K562 (cell line): ENCODE measurements at regions not wholly inside any gene's neighbourhood (a gene's known extent, or its start where the extent isn't known, plus 50 kb on each side); places are given as distances from the start of the nearest gene placed in this dataset.

ENCODE experiments used
- ATAC-seq: fragments of 200-7000 bp; cut with Tn5 transposase; 3 replicates; pipeline ENCODE4 v1.9.1; 2020; ENCODE audit warnings: moderate library complexity
- BruUV-seq: library from RNA; stranded (reverse); fragments of 400-500 nt; replicated peaks from 2 replicates; lab custom pipeline; 2021; lab: Mats Ljungman, UMichigan
- CTCF ChIA-PET: fragments of 300-600 bp; formaldehyde crosslinking; extraction: SDS; loops from one replicate; lab custom pipeline; 2021; ENCODE audit warnings: low intra/inter-chr PET ratio; lab: Yijun Ruan, JAX
- POLR2A ChIA-PET: fragments of 300-600, 350-650 bp; sonication (Branson Sonifier 250); formaldehyde crosslinking; extraction: SDS; loops from one replicate; lab custom pipeline; 2021; ENCODE audit warnings: antibody characterized with exemption, inconsistent platforms; lab: Yijun Ruan, JAX
- DNase-seq, 4 experiments: peaks; one replicate each; pipeline versions ENCODE4 v3.0.0 to v3.0.0-alpha.2; 2011 to 2018; ENCODE audit warnings: low spot score in 3 of 4, mixed read lengths in 3 of 4; ENCODE audit errors: extremely low read depth in 1 of 4
- FAIRE-seq: peaks from 2 replicates; lab custom pipeline; 2011; peaks lifted over from hg19 to GRCh38; lab: Jason Lieb, UNC
- H2AFZ ChIP-seq: 2 replicates; pipeline ENCODE4 v1.6.0; 2011; ENCODE audit warnings: low read depth, low read length, control low read depth, inconsistent platforms
- H3K27ac ChIP-seq: fragments of 200-600 bp; 3 replicates; pipeline ENCODE4 v1.8.0; 2011; ENCODE audit warnings: low read depth, mild to moderate bottlenecking, control low read depth, inconsistent platforms, low read length, moderate library complexity, mixed read lengths; ENCODE audit errors: extremely low read depth
- H3K27me3 ChIP-seq, 2 experiments: fragments of 300-600 bp in 1 of 2; 2 replicates in 1 of 2; 3 replicates in 1 of 2; pipeline versions ENCODE4 v1.6.0 to v1.8.0; 2011; ENCODE audit warnings: inconsistent platforms in 2 of 2, low read length in 2 of 2, mild to moderate bottlenecking in 1 of 2, mixed read lengths in 1 of 2, moderate library complexity in 1 of 2; ENCODE audit not compliant: control insufficient read depth in 2 of 2, insufficient read depth in 2 of 2
- H3K36me3 ChIP-seq: fragments of 300-600 bp; 3 replicates; pipeline ENCODE4 v1.8.0; 2011; ENCODE audit warnings: mild to moderate bottlenecking, low read length, inconsistent platforms; ENCODE audit not compliant: control insufficient read depth, insufficient read depth
- H3K4me1 ChIP-seq, 2 experiments: fragments of 200-600 bp in 1 of 2; replicated peaks in 1 of 2; 2 replicates in 1 of 2; 3 replicates in 1 of 2; pipeline versions ENCODE4 v1.5.1 to v1.8.0; 2011; ENCODE audit warnings: inconsistent platforms in 2 of 2, low read length in 2 of 2, mild to moderate bottlenecking in 1 of 2, mixed read lengths in 1 of 2, moderate library complexity in 1 of 2; ENCODE audit not compliant: control insufficient read depth in 2 of 2, insufficient read depth in 2 of 2
- H3K4me2 ChIP-seq: 2 replicates; pipeline ENCODE4 v1.6.1; 2011; ENCODE audit warnings: low read length, control low read depth, inconsistent platforms, mixed read lengths; ENCODE audit not compliant: insufficient read depth
- H3K4me3 ChIP-seq: fragments of 200-600 bp; sonication (generic), shearing (Covaris generic); 2 replicates; pipeline ENCODE4 v1.5.1; 2016; ENCODE audit warnings: control low read depth, inconsistent platforms
- H3K79me2 ChIP-seq: fragments of 200-600 bp; 3 replicates; pipeline ENCODE4 v1.8.0; 2011; ENCODE audit warnings: low read length, inconsistent platforms; ENCODE audit not compliant: control insufficient read depth, insufficient read depth
- H3K9ac ChIP-seq, 2 experiments: 2 replicates each; pipeline versions ENCODE4 v1.6.0 to v1.6.1; 2011; ENCODE audit warnings: low read depth in 2 of 2, low read length in 2 of 2, control low read depth in 1 of 2, inconsistent platforms in 1 of 2, mild to moderate bottlenecking in 1 of 2, mixed read lengths in 1 of 2; ENCODE audit not compliant: insufficient read depth in 1 of 2
- H3K9me1 ChIP-seq: one replicate; pipeline ENCODE4 v1.6.0; 2011; ENCODE audit warnings: inconsistent platforms, mild to moderate bottlenecking, low read length, moderate library complexity; ENCODE audit not compliant: control insufficient read depth, insufficient read depth
- H3K9me3 ChIP-seq: replicated peaks from 2 replicates; pipeline ENCODE4 v1.5.1; 2011; ENCODE audit warnings: low read depth, low read length, inconsistent platforms; ENCODE audit not compliant: control insufficient read depth, insufficient read depth
- H4K20me1 ChIP-seq: replicated peaks from 2 replicates; pipeline ENCODE4 v1.6.1; 2011; ENCODE audit warnings: low read length, inconsistent platforms, mixed read lengths; ENCODE audit not compliant: control insufficient read depth, insufficient read depth
- PPARD ChIP-seq: fragments of 250-450 bp; sonication (Bioruptor Pico); IDR thresholded peaks from 2 replicates; pipeline ENCODE4 v1.8.0; 2022; ENCODE audit warnings: inconsistent platforms, mild to moderate bottlenecking, moderate library complexity
- ZBTB8A ChIP-seq: fragments of 450-650 bp; IDR thresholded peaks from 2 replicates; pipeline ENCODE4 v1.6.1; 2018; ENCODE audit warnings: mild to moderate bottlenecking, moderate library complexity; ENCODE audit not compliant: partially characterized antibody
- WGBS: fragments of 100-300 bp; shearing (Covaris generic); methylation state at CpG from one replicate; pipeline ENCODE4 v1.1.6; 2016; ENCODE audit warnings: low coverage, mixed read lengths; ENCODE audit not compliant: insufficient coverage; ENCODE audit errors: missing lambda C conversion rate; 5-methylcytosine and 5-hydroxymethylcytosine counted together
- in situ Hi-C: fragments of 300-500 bp; cut with MboI; formaldehyde crosslinking; loops from 4 replicates; pipeline ENCODE4 v1.15.0; 2018; ENCODE audit warnings: inconsistent platforms, mixed read lengths
- intact Hi-C: fragments of 100-400 bp; cut with micrococcal nuclease; formaldehyde crosslinking; loops from 2 replicates; pipeline ENCODE4 v1.14.2; 2022
- TF ChIP-seq, protein P1 (sequence below): fragments of 250-450 bp; sonication (Bioruptor Pico); IDR thresholded peaks from 2 replicates; pipeline ENCODE4 v1.8.0; 2021; ENCODE audit warnings: borderline replicate concordance, mild to moderate bottlenecking, moderate library complexity; ENCODE audit not compliant: poor library complexity, severe bottlenecking
- TF ChIP-seq, protein P2 (sequence below): fragments of 450-650 bp; formaldehyde crosslinking; IDR thresholded peaks from 2 replicates; pipeline ENCODE4 v1.4.0; 2020; ENCODE audit warnings: mild to moderate bottlenecking, moderate library complexity

DNA sequence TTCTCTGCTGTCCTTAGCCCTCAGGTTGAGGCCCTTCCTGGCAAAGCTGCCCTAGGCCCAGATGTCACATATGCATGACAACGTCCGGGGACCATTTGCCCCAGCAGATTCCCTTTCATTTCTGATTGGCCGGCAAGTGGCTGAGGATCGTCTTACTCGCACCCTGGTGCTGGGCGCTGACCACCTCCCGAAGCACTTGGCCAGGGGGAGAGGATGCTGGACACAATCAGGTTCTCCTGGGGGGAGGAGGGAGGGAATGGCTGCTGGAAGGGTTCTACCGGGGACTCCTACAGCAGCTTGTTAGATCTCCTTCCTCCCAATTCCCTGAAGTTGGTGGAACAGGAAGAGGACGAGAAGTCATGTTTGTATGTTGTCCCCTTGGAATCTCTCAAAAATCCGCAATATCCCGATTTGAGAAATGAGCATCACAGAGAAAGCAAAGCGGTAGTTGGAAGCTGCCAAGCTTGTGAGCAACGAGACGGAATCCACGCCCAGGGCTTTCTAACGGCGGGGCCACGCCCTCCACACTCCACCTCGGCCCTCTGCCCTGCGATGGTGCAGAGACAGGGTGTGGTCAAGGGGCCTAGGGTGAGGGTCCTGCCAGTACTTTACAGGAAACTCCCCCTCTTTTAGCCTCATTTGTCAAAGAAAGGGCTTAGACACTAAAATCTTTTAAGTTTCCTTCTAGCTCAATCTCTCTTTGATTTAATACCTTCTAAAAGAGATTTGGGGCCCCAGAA is 61.8 kb upstream of the YWHAQ start:
- no peak overlapping the region for H3K27ac ChIP-seq
- no peaks in the 10 kb centered on the region for H3K36me3 ChIP-seq
- in situ Hi-C loops (no loop called here), intact Hi-C loops (no loop called here)
- ChIA-PET CTCF (no interaction called here), POLR2A (interaction anchor here (0.6 to 0.8 kb wide), 4 partner anchors 22 to 114 kb away, joined by 3 read pairs; no protein-coding TSS in a partner anchor)
- TF ChIP-seq ZBTB8A: no peak
- no peak for TF ChIP-seq PPARD (CRISPR knock-in tag)
- TF ChIP-seq, protein P1, sequence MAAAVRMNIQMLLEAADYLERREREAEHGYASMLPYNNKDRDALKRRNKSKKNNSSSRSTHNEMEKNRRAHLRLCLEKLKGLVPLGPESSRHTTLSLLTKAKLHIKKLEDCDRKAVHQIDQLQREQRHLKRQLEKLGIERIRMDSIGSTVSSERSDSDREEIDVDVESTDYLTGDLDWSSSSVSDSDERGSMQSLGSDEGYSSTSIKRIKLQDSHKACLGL (CRISPR knock-in tag): no peak
- TF ChIP-seq, protein P2, sequence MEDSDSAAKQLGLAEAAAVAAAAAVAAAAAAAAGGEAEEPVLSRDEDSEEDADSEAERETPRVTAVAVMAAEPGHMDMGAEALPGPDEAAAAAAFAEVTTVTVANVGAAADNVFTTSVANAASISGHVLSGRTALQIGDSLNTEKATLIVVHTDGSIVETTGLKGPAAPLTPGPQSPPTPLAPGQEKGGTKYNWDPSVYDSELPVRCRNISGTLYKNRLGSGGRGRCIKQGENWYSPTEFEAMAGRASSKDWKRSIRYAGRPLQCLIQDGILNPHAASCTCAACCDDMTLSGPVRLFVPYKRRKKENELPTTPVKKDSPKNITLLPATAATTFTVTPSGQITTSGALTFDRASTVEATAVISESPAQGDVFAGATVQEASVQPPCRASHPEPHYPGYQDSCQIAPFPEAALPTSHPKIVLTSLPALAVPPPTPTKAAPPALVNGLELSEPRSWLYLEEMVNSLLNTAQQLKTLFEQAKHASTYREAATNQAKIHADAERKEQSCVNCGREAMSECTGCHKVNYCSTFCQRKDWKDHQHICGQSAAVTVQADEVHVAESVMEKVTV (CRISPR knock-in tag): no peak
- no peaks in the 10 kb centered on the region for H3K79me2 ChIP-seq
- H3K27me3 ChIP-seq: no peaks in the 10 kb centered on the region
- DNase-seq (peak in 1 of 4 experiments; percentile 39), ATAC-seq (peak; percentile 41; the same call in 2 of the 3 replicates), FAIRE-seq (peak; percentile 15)
- H3K4me2 ChIP-seq: no peak overlapping the region; the same call in 1 of the 2 replicates
- no TSS peak for BruUV-seq
- no peaks in the 10 kb centered on the region for H3K9me3 ChIP-seq
- WGBS: 43% methylated on average over 20 of the region's 20 CpGs
- H3K4me3 ChIP-seq: no peak overlapping the region
- peak overlapping the region; percentile 66; the same call in 1 of the 2 replicates for H2AFZ ChIP-seq
- no peaks in the 10 kb centered on the region for H3K9me1 ChIP-seq
- H3K9ac ChIP-seq: peak overlapping the region in 1 of 2 experiments; percentile 75; a peak in 1 of 4 replicates
- peaks cover 18 to 26% of the 10 kb centered on the region in 2 experiments; a peak in 4 of 5 replicates for H3K4me1 ChIP-seq
- no peaks in the 10 kb centered on the region for H4K20me1 ChIP-seq
